NCI-H345 (cell line): ENCODE measurements at regions not wholly inside any gene's neighbourhood (a gene's known extent, or its start where the extent isn't known, plus 50 kb on each side); places are given as distances from the start of the nearest gene placed in this dataset.
A peak's percentile ranks its signal among the peaks of the same experiment; 100 is the strongest.

Experiments used
- DNase-seq: peaks from one replicate; lab custom pipeline; 2025; lab: John Stamatoyannopoulos, UW

- no peak for DNase-seq
These were observed 54.0 kb downstream of the C11orf91 start for GRCh38 chr11:33646629-33647028.

GRCh38 chr11:33646168-33646567 is 54.5 kb downstream of the C11orf91 start:
- DNase-seq, result no peak

GRCh38 chr11:33645686-33646085 is 54.9 kb downstream of the C11orf91 start:
- peak; percentile 36 for DNase-seq

GRCh38 chr11:33643167-33643824 is 57.3 kb downstream of the C11orf91 start:
- DNase-seq, result no peak

GRCh38 chr11:33642461-33643166 is 58.0 kb downstream of the C11orf91 start:
- no peak for DNase-seq

GRCh38 chr11:33640730-33641371 is 59.8 kb downstream of the C11orf91 start:
- no peak for DNase-seq

- no peak for DNase-seq
These were observed 62.0 kb downstream of the C11orf91 start for GRCh38 chr11:33638608-33639007.

- DNase-seq, result no peak
These were observed 64.5 kb downstream of the C11orf91 start for GRCh38 chr11:33636104-33636503.

- DNase-seq, result no peak
These were observed 65.5 kb downstream of the C11orf91 start for GRCh38 chr11:33635161-33635560.

GRCh38 chr11:33634291-33634834 is 66.3 kb downstream of the C11orf91 start:
- no peak for DNase-seq

- DNase-seq, result peak; percentile 94
These were observed 67.2 kb downstream of the C11orf91 start for GRCh38 chr11:33633251-33634003.

- no peak for DNase-seq
These were observed 68.9 kb downstream of the C11orf91 start for GRCh38 chr11:33631749-33632091.

GRCh38 chr11:33630936-33631748 is 69.5 kb downstream of the C11orf91 start:
- DNase-seq, result no peak

GRCh38 chr11:33624083-33624482 is 76.5 kb downstream of the C11orf91 start:
- DNase-seq, result peak; percentile 20

GRCh38 chr11:33622806-33623205 is 77.8 kb downstream of the C11orf91 start:
- no peak for DNase-seq

- no peak for DNase-seq
These were observed 78.4 kb downstream of the C11orf91 start for GRCh38 chr11:33622186-33622585.

GRCh38 chr11:33620423-33621171 is 80.0 kb downstream of the C11orf91 start:
- no peak for DNase-seq

GRCh38 chr11:33618956-33619355 is 81.7 kb downstream of the C11orf91 start:
- no peak for DNase-seq

GRCh38 chr11:33618351-33618710 is 82.3 kb downstream of the C11orf91 start:
- DNase-seq, result no peak

GRCh38 chr11:33617672-33618350 is 82.8 kb downstream of the C11orf91 start:
- DNase-seq, result no peak
